HCT116 (cell line): ENCODE measurements at regions not wholly inside any gene's neighbourhood (a gene's known extent, or its start where the extent isn't known, plus 50 kb on each side); places are given as distances from the start of the nearest gene placed in this dataset.

Source experiments
- ATAC-seq: fragments of 200-7000 bp; cut with Tn5 transposase; 2 replicates; pipeline ENCODE4 v1.9.1; 2020; ENCODE audit warnings: mild to moderate bottlenecking, moderate library complexity
- BruUV-seq: library from RNA; stranded (reverse); fragments of 400-500 nt; replicated peaks from 2 replicates; lab custom pipeline; 2021; lab: Mats Ljungman, UMichigan
- CTCF ChIA-PET: fragments of 300-600 bp; sonication (Branson Sonifier 250); formaldehyde crosslinking; loops from one replicate; lab custom pipeline; 2021; ENCODE audit warnings: antibody characterized with exemption; lab: Charles Lee
- POLR2A ChIA-PET: fragments of 300-600, 350-600 bp; sonication (Branson Sonifier 250); formaldehyde crosslinking; loops from one replicate; lab custom pipeline; 2021; ENCODE audit warnings: antibody characterized with exemption; lab: Charles Lee
- RAD21 ChIA-PET, 2 experiments: fragments of 300-600 bp; sonication (Branson Sonifier 250); formaldehyde crosslinking; loops; one replicate each; lab custom pipeline; 2023; ENCODE audit warnings: low total read pairs in 2 of 2; ENCODE audit not compliant: uncharacterized antibody in 2 of 2, unreplicated experiment in 2 of 2, low non-redundant PET in 1 of 2; lab: Charles Lee
- DNase-seq: peaks from one replicate; pipeline ENCODE4 v3.0.0-alpha.2; 2010; ENCODE audit warnings: low read depth, low spot score
- H2AFZ ChIP-seq: fragments of 200-600 bp; shearing (Covaris generic), sonication (generic); 2 replicates; pipeline ENCODE4 v1.6.1; 2017; ENCODE audit warnings: low read depth, mixed run types, mixed read lengths, antibody characterized with exemption, low read length; ENCODE audit not compliant: poor library complexity, severe bottlenecking
- H3K27ac ChIP-seq: 2 replicates; pipeline ENCODE4 v1.5.1; 2012; ENCODE audit warnings: low read depth, low read length
- H3K27me3 ChIP-seq: fragments of 200-600 bp; sonication (generic); 2 replicates; pipeline ENCODE4 v1.6.1; 2016; ENCODE audit warnings: mixed run types, low read length, mixed read lengths; ENCODE audit not compliant: insufficient read depth
- H3K36me3 ChIP-seq, 2 experiments: fragments of 200-500 bp in 1 of 2; fragments of 200-600 bp in 1 of 2; sonication (Bioruptor generic) in 1 of 2; sonication (generic) in 1 of 2; 2 replicates each; pipeline versions ENCODE4 v1.5.1 to v1.6.1; 2014 to 2016; ENCODE audit warnings: low read length in 2 of 2, inconsistent platforms in 1 of 2, mixed read lengths in 1 of 2, mixed run types in 1 of 2; ENCODE audit not compliant: insufficient read depth in 2 of 2, control insufficient read depth in 1 of 2
- H3K4me1 ChIP-seq, 2 experiments: fragments of 200-600 bp in 1 of 2; sonication (generic) in 1 of 2; 2 replicates each; pipeline versions ENCODE4 v1.5.1 to v1.6.1; 2012 to 2017; ENCODE audit warnings: low read length in 2 of 2, inconsistent platforms in 1 of 2, mild to moderate bottlenecking in 1 of 2, mixed read lengths in 1 of 2, mixed run types in 1 of 2, moderate library complexity in 1 of 2; ENCODE audit not compliant: insufficient read depth in 2 of 2, control insufficient read depth in 1 of 2
- H3K4me2 ChIP-seq: fragments of 200-600 bp; sonication (generic); 2 replicates; pipeline ENCODE4 v1.6.1; 2017; ENCODE audit warnings: mixed run types, low read length, mixed read lengths
- H3K4me3 ChIP-seq, 2 experiments: fragments of 200-600 bp in 1 of 2; sonication (generic) in 1 of 2; replicated peaks in 1 of 2; 2 replicates each; pipeline ENCODE4 v1.5.1; 2011 to 2016; ENCODE audit warnings: low read length in 2 of 2, control low read depth in 1 of 2, low read depth in 1 of 2, mild to moderate bottlenecking in 1 of 2, mixed read lengths in 1 of 2, mixed run types in 1 of 2
- H3K79me2 ChIP-seq: fragments of 200-600 bp; sonication (generic); 2 replicates; pipeline ENCODE4 v1.6.1; 2017; ENCODE audit warnings: mild to moderate bottlenecking, mixed run types, low read length, moderate library complexity, mixed read lengths; ENCODE audit not compliant: insufficient read depth
- H3K9ac ChIP-seq: fragments of 200-600 bp; sonication (generic); 2 replicates; pipeline ENCODE4 v1.6.1; 2016; ENCODE audit warnings: low read length, mixed read lengths
- H3K9me2 ChIP-seq: fragments of 200-600 bp; sonication (generic), shearing (Covaris generic); 2 replicates; pipeline ENCODE4 v1.6.1; 2017; ENCODE audit warnings: mixed run types, mild to moderate bottlenecking, moderate library complexity; ENCODE audit not compliant: insufficient read depth
- H3K9me3 ChIP-seq, 2 experiments: fragments of 200-500 bp in 1 of 2; fragments of 200-600 bp in 1 of 2; sonication (Bioruptor generic) in 1 of 2; sonication (generic) in 1 of 2; 2 replicates each; pipeline ENCODE4 v1.6.1; 2014 to 2017; ENCODE audit warnings: low read length in 2 of 2, mixed read lengths in 2 of 2, inconsistent platforms in 1 of 2, low read depth in 1 of 2, mild to moderate bottlenecking in 1 of 2, mixed run types in 1 of 2, moderate library complexity in 1 of 2; ENCODE audit not compliant: control insufficient read depth in 1 of 2, insufficient read depth in 1 of 2
- H4K20me1 ChIP-seq: fragments of 200-600 bp; sonication (generic), shearing (Covaris generic); 2 replicates; pipeline ENCODE4 v1.6.1; 2017; ENCODE audit warnings: mixed run types, mild to moderate bottlenecking, moderate library complexity; ENCODE audit not compliant: insufficient read depth
- CBX3 ChIP-seq: IDR thresholded peaks from 2 replicates; pipeline ENCODE4 v1.6.1; 2012; ENCODE audit warnings: low read depth
- EZH2phosphoT487 ChIP-seq: fragments of 200-600 bp; IDR thresholded peaks from 2 replicates; pipeline ENCODE4 v1.6.1; 2018; ENCODE audit warnings: antibody characterized with exemption, borderline replicate concordance
- JUND ChIP-seq: IDR thresholded peaks from 2 replicates; pipeline ENCODE4 v1.6.1; 2012
- POLR2A ChIP-seq: IDR thresholded peaks from 2 replicates; pipeline ENCODE4 v1.7.0; 2011; ENCODE audit warnings: borderline replicate concordance; ENCODE audit not compliant: insufficient read depth, insufficient read length; ENCODE audit errors: extremely low read depth
- SIN3A ChIP-seq: IDR thresholded peaks from 2 replicates; pipeline ENCODE4 v1.6.1; 2012; ENCODE audit warnings: low read depth
- SP1 ChIP-seq: IDR thresholded peaks from 2 replicates; pipeline ENCODE4 v1.6.1; 2012; ENCODE audit warnings: low read depth
- SRF ChIP-seq: IDR thresholded peaks from 2 replicates; pipeline ENCODE4 v1.6.1; 2012; ENCODE audit warnings: low read depth
- YY1 ChIP-seq: IDR thresholded peaks from 2 replicates; pipeline ENCODE4 v1.6.1; 2011; ENCODE audit warnings: low read length, low read depth, moderate library complexity, mild to moderate bottlenecking; ENCODE audit not compliant: insufficient replicate concordance; ENCODE audit errors: extremely low read depth
- intact Hi-C: fragments of 100-400 bp; cut with micrococcal nuclease; formaldehyde crosslinking; loops from 2 replicates; pipeline ENCODE4 v1.10.0; 2022
- TF ChIP-seq, protein P1 (sequence below), 3 experiments: fragments of 200-600 bp in 1 of 3; sonication (generic) in 1 of 3; IDR thresholded peaks in 2 of 3; conservative IDR thresholded peaks in 1 of 3; 2 replicates each; pipeline ENCODE4 v1.5.1; 2012 to 2017; ENCODE audit warnings: low read depth in 2 of 3, low read length in 2 of 3, antibody characterized with exemption in 1 of 3, borderline replicate concordance in 1 of 3, control low read depth in 1 of 3, mild to moderate bottlenecking in 1 of 3, mixed read lengths in 1 of 3, mixed run types in 1 of 3, moderate library complexity in 1 of 3; ENCODE audit not compliant: insufficient read depth in 1 of 3
- TF ChIP-seq, protein P2 (sequence below): IDR thresholded peaks from 2 replicates; pipeline ENCODE4 v1.6.1; 2011; ENCODE audit warnings: mild to moderate bottlenecking, low read length, moderate library complexity; ENCODE audit not compliant: insufficient replicate concordance; ENCODE audit errors: extremely low read depth

DNA sequence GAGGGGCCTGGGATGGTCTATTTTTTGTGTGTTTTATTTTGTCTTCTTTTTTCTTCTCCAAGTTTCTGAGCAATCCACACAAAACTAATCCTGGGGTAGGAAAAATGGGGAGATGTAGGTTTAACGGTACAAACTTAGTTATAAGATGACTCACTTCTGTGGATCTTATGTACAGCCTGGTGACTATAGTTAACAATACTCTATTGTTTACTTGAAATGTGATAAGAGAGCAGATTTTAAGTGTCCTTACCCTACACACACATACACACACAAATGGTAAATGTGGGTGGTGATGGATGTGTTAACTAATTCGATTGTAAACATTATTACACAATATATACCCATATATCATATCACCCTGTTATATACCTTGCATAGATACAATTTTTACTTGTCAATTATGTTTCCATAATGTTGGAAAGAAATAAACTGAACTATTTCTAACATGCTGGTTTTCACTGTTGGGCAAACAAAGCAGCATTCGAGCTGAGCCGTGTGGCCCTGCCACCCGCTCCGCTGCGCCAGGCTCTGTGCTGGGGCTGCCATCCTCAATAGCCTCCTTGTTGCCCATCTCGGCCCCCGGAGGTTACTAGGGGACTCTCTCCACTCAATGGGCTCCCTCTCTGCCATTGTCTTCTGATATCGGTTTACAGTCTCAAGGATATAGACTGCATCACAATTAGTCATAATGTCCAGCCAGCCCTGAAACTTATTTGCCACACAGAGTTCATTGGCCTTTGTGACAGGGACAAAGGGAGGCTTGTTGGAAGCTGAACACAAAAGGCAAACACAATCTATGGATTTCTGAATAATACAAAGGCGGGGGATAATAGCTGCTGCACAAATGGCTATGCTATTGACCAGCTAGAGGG is 380.3 kb upstream of the MAF start:
- H4K20me1 ChIP-seq, result no peaks in the 10 kb centered on the region
- no peak overlapping the region for H3K27ac ChIP-seq
- H3K79me2 ChIP-seq, result no peaks in the 10 kb centered on the region
- no TSS peak for BruUV-seq
- peaks cover 35 to 54% of the 10 kb centered on the region in 2 experiments; a peak in 2 of 4 replicates for H3K9me3 ChIP-seq
- no peak for DNase-seq
- H3K36me3 ChIP-seq, result no peaks in the 10 kb centered on the region
- CTCF ChIA-PET, result no interaction called here
- no peak overlapping the region for H2AFZ ChIP-seq
- H3K4me2 ChIP-seq, result no peak overlapping the region
- H3K9ac ChIP-seq, result no peak overlapping the region
- no peak overlapping the region for H3K4me3 ChIP-seq
- H3K9me2 ChIP-seq, result no peaks in the 10 kb centered on the region
- RAD21 ChIA-PET, result no interaction called here
- ATAC-seq, result no peak
- TF ChIP-seq SRF, result no peak
- TF ChIP-seq, protein P1, sequence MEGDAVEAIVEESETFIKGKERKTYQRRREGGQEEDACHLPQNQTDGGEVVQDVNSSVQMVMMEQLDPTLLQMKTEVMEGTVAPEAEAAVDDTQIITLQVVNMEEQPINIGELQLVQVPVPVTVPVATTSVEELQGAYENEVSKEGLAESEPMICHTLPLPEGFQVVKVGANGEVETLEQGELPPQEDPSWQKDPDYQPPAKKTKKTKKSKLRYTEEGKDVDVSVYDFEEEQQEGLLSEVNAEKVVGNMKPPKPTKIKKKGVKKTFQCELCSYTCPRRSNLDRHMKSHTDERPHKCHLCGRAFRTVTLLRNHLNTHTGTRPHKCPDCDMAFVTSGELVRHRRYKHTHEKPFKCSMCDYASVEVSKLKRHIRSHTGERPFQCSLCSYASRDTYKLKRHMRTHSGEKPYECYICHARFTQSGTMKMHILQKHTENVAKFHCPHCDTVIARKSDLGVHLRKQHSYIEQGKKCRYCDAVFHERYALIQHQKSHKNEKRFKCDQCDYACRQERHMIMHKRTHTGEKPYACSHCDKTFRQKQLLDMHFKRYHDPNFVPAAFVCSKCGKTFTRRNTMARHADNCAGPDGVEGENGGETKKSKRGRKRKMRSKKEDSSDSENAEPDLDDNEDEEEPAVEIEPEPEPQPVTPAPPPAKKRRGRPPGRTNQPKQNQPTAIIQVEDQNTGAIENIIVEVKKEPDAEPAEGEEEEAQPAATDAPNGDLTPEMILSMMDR (IDR thresholded peaks at IDR 0.05 in 2 of 3, conservative IDR thresholded peaks at IDR 0.05 in 1 of 3; ENCODE audit: borderline replicate concordance in 1 of 3, insufficient read depth in 1 of 3, low read depth in 2 of 3, low read length in 2 of 3), result no peak
- no peak for TF ChIP-seq SP1
- TF ChIP-seq, protein P2, sequence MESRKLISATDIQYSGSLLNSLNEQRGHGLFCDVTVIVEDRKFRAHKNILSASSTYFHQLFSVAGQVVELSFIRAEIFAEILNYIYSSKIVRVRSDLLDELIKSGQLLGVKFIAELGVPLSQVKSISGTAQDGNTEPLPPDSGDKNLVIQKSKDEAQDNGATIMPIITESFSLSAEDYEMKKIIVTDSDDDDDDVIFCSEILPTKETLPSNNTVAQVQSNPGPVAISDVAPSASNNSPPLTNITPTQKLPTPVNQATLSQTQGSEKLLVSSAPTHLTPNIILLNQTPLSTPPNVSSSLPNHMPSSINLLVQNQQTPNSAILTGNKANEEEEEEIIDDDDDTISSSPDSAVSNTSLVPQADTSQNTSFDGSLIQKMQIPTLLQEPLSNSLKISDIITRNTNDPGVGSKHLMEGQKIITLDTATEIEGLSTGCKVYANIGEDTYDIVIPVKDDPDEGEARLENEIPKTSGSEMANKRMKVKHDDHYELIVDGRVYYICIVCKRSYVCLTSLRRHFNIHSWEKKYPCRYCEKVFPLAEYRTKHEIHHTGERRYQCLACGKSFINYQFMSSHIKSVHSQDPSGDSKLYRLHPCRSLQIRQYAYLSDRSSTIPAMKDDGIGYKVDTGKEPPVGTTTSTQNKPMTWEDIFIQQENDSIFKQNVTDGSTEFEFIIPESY, result no peak
- TF ChIP-seq POLR2A, result no peak
- no peak for TF ChIP-seq EZH2phosphoT487
- TF ChIP-seq JUND, result no peak
- no peak for TF ChIP-seq SIN3A
- TF ChIP-seq CBX3, result no peak
- TF ChIP-seq YY1, result no peak
- POLR2A ChIA-PET, result no interaction called here
- H3K4me1 ChIP-seq, result no peaks in the 10 kb centered on the region
- intact Hi-C loops, result no loop called here
- no peaks in the 10 kb centered on the region for H3K27me3 ChIP-seq
